H9 (cell line): ENCODE measurements at regions not wholly inside any gene's neighbourhood (a gene's known extent, or its start where the extent isn't known, plus 50 kb on each side); places are given as distances from the start of the nearest gene placed in this dataset.

Experiments used
- DNase-seq: peaks from one replicate; pipeline ENCODE4 v3.0.0-alpha.2; 2017
- H2AFZ ChIP-seq: one replicate; pipeline ENCODE4 v1.6.1; 2013; ENCODE audit warnings: mild to moderate bottlenecking, low read length, control low read depth, moderate library complexity
- H2AK5ac ChIP-seq: 2 replicates; pipeline ENCODE4 v1.6.1; 2013; ENCODE audit warnings: low read length, control low read depth, mixed read lengths; ENCODE audit not compliant: insufficient read length
- H2BK120ac ChIP-seq: one replicate; pipeline ENCODE4 v1.6.1; 2013; ENCODE audit warnings: low read depth, mild to moderate bottlenecking, low read length, control low read depth, inconsistent platforms; ENCODE audit not compliant: poor library complexity, severe bottlenecking
- H2BK12ac ChIP-seq: 2 replicates; pipeline ENCODE4 v1.6.1; 2013; ENCODE audit warnings: low read length, control low read depth, mixed read lengths, low read depth; ENCODE audit not compliant: insufficient read length
- H2BK15ac ChIP-seq: 2 replicates; pipeline ENCODE4 v1.6.1; 2013; ENCODE audit warnings: low read depth, low read length, control low read depth
- H2BK20ac ChIP-seq: one replicate; pipeline ENCODE4 v1.6.1; 2013; ENCODE audit warnings: low read depth, mild to moderate bottlenecking, low read length, control low read depth, inconsistent platforms; ENCODE audit not compliant: poor library complexity, severe bottlenecking
- H2BK5ac ChIP-seq: 2 replicates; pipeline ENCODE4 v1.6.1; 2013; ENCODE audit warnings: low read length, control low read depth, mixed read lengths; ENCODE audit not compliant: insufficient read length
- H3K14ac ChIP-seq: 2 replicates; pipeline ENCODE4 v1.6.1; 2013; ENCODE audit warnings: low read length, control low read depth; ENCODE audit not compliant: insufficient read depth
- H3K18ac ChIP-seq: 2 replicates; pipeline ENCODE4 v1.6.1; 2013; ENCODE audit warnings: low read depth, mild to moderate bottlenecking, mixed read lengths, low read length, control low read depth; ENCODE audit not compliant: insufficient read length
- H3K23ac ChIP-seq: 2 replicates; pipeline ENCODE4 v1.6.1; 2013; ENCODE audit warnings: low read length, control low read depth, mixed read lengths, low read depth; ENCODE audit not compliant: insufficient read length
- H3K23me2 ChIP-seq: 2 replicates; pipeline ENCODE4 v1.6.1; 2013; ENCODE audit warnings: low read depth, mild to moderate bottlenecking, mixed read lengths, low read length, control low read depth; ENCODE audit not compliant: insufficient read length, poor library complexity, severe bottlenecking
- H3K27ac ChIP-seq: 2 replicates; pipeline ENCODE4 v1.5.1; 2013; ENCODE audit warnings: low read length, control low read depth, mixed read lengths, low read depth; ENCODE audit not compliant: insufficient read length
- H3K27me3 ChIP-seq: 2 replicates; pipeline ENCODE4 v1.6.1; 2013; ENCODE audit warnings: low read length, control low read depth, inconsistent platforms; ENCODE audit not compliant: insufficient read depth
- H3K4ac ChIP-seq: 2 replicates; pipeline ENCODE4 v1.6.1; 2013; ENCODE audit warnings: low read depth, mild to moderate bottlenecking, control low read depth, inconsistent platforms, low read length, moderate library complexity
- H3K4me1 ChIP-seq: 2 replicates; pipeline ENCODE4 v1.6.1; 2013; ENCODE audit warnings: low read length, control low read depth, inconsistent platforms; ENCODE audit not compliant: insufficient read depth
- H3K4me2 ChIP-seq: 2 replicates; pipeline ENCODE4 v1.6.1; 2013; ENCODE audit warnings: low read length, control low read depth, mixed read lengths; ENCODE audit not compliant: insufficient read length, insufficient read depth
- H3K56ac ChIP-seq: 2 replicates; pipeline ENCODE4 v1.6.1; 2013; ENCODE audit warnings: low read depth, mild to moderate bottlenecking, mixed read lengths, low read length, control low read depth; ENCODE audit not compliant: insufficient read length
- H3K79me1 ChIP-seq: 2 replicates; pipeline ENCODE4 v1.6.1; 2013; ENCODE audit warnings: low read depth, mild to moderate bottlenecking, moderate library complexity, low read length, control low read depth, inconsistent platforms; ENCODE audit not compliant: insufficient read depth, poor library complexity, severe bottlenecking
- H3K79me2 ChIP-seq: 2 replicates; pipeline ENCODE4 v1.6.1; 2013; ENCODE audit warnings: low read length, control low read depth, inconsistent platforms; ENCODE audit not compliant: insufficient read depth
- H3K9ac ChIP-seq: 2 replicates; pipeline ENCODE4 v1.6.1; 2013; ENCODE audit warnings: low read length, control low read depth, mixed read lengths; ENCODE audit not compliant: insufficient read length; ENCODE audit errors: extremely low read depth
- H3K9me3 ChIP-seq: one replicate; pipeline ENCODE4 v1.6.1; 2013; ENCODE audit warnings: low read depth, low read length, inconsistent platforms; ENCODE audit not compliant: control insufficient read depth
- H3T11ph ChIP-seq: one replicate; pipeline ENCODE4 v1.6.1; 2013; ENCODE audit warnings: mild to moderate bottlenecking, low read length, control low read depth, inconsistent platforms
- H4K20me1 ChIP-seq: one replicate; pipeline ENCODE4 v1.6.1; 2013; ENCODE audit not compliant: control insufficient read depth, insufficient read length, insufficient read depth
- H4K5ac ChIP-seq: 2 replicates; pipeline ENCODE4 v1.6.1; 2013; ENCODE audit warnings: low read depth, mild to moderate bottlenecking, mixed read lengths, low read length, control low read depth; ENCODE audit not compliant: insufficient read length
- H4K8ac ChIP-seq: replicated peaks from 2 replicates; pipeline ENCODE4 v1.6.1; 2013; ENCODE audit warnings: low read length, control low read depth, mixed read lengths, low read depth; ENCODE audit not compliant: insufficient read length
- H4K91ac ChIP-seq: 2 replicates; pipeline ENCODE4 v1.6.1; 2013; ENCODE audit warnings: low read depth, mild to moderate bottlenecking, moderate library complexity, mixed read lengths, low read length, control low read depth; ENCODE audit not compliant: insufficient read length
- H3K27ac Mint-ChIP-seq, 3 experiments: 2 replicates in 2 of 3; 3 replicates in 1 of 3; pipeline ENCODE4 v1.8.0; 2020 to 2021; ENCODE audit warnings: mixed read lengths in 3 of 3, mild to moderate bottlenecking in 1 of 3, moderate library complexity in 1 of 3
- H3K27me3 Mint-ChIP-seq: 2 replicates; pipeline ENCODE4 v1.8.0; 2021; ENCODE audit warnings: low read depth, mild to moderate bottlenecking, moderate library complexity, mixed read lengths
- H3K36me3 Mint-ChIP-seq, 3 experiments: 2 replicates in 2 of 3; 3 replicates in 1 of 3; pipeline ENCODE4 v1.8.0; 2020 to 2021; ENCODE audit warnings: low read depth in 3 of 3, mixed read lengths in 3 of 3; ENCODE audit not compliant: insufficient read depth in 1 of 3
- H3K4me1 Mint-ChIP-seq, 2 experiments: 2 replicates each; pipeline ENCODE4 v1.8.0; 2020; ENCODE audit warnings: mixed read lengths in 2 of 2
- H3K4me3 Mint-ChIP-seq, 2 experiments: 2 replicates in 1 of 2; 3 replicates in 1 of 2; pipeline ENCODE4 v1.8.0; 2020 to 2021; ENCODE audit warnings: mild to moderate bottlenecking in 2 of 2, mixed read lengths in 2 of 2, moderate library complexity in 1 of 2
- H3K9me3 Mint-ChIP-seq, 2 experiments: 2 replicates in 1 of 2; 3 replicates in 1 of 2; pipeline ENCODE4 v1.8.0; 2020; ENCODE audit warnings: mild to moderate bottlenecking in 2 of 2, mixed read lengths in 2 of 2, moderate library complexity in 1 of 2
- WGBS: extraction: QIAGEN DNeasy Blood & Tissue Kit; methylation state at CpG from one replicate; pipeline ENCODE4 v1.1.7; 2013; ENCODE audit warnings: missing lambda C conversion rate, low lambda C conversion rate, mixed read lengths; ENCODE audit not compliant: insufficient read length; ENCODE audit errors: extremely low coverage; 5-methylcytosine and 5-hydroxymethylcytosine counted together
- TF ChIP-seq, protein P1 (sequence below): fragments of 200-600 bp; sonication (generic); conservative IDR thresholded peaks from 3 replicates; pipeline ENCODE4 v1.8.0; 2021; ENCODE audit warnings: antibody characterized with exemption, mild to moderate bottlenecking

DNA sequence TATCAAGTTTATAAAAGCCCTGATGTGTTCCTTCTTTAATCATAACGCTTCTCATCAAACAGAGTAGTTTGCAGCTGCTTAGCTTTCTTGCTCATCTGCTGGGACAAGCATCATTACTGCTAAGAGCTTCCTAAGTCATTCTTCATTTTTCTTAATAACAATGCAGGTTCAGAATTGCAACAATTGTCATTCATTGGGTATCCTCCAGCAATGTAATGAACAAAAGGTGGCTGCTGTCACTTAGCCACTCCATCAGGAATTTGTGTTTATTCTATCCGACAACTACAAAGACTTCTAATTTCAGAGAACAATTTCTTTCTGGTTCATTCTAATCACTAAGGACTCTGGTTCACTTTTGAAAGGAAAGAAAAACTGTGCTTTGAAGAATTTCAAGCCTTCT lies 836.7 kb upstream of the CDH10 start:
- H3K56ac ChIP-seq, result no peak overlapping the region
- H3K27ac Mint-ChIP-seq, result peak overlapping the region in 1 of 3 experiments; percentile 40; a peak in 2 of 7 replicates
- no peak overlapping the region for H3K27ac ChIP-seq
- H3K79me2 ChIP-seq, result no peaks in the 10 kb centered on the region
- no peak for DNase-seq
- no peak overlapping the region for H3K14ac ChIP-seq
- H3K18ac ChIP-seq, result no peak overlapping the region
- no CpG with 5 or more reads among the region's 2 CpGs for WGBS
- H3K9me3 Mint-ChIP-seq, result peaks cover 11% of the 10 kb centered on the region in 2 experiments; a peak in 3 of 5 replicates
- H2AK5ac ChIP-seq, result no peak overlapping the region
- no peaks in the 10 kb centered on the region for H3K27me3 ChIP-seq
- H4K5ac ChIP-seq, result no peak overlapping the region
- no peak overlapping the region for H2BK15ac ChIP-seq
- no peaks in the 10 kb centered on the region for H3K9me3 ChIP-seq
- peaks cover 4 to 6% of the 10 kb centered on the region in 2 experiments for H3K4me1 Mint-ChIP-seq
- no peak overlapping the region for H2AFZ ChIP-seq
- no peak overlapping the region for H3T11ph ChIP-seq
- no peaks in the 10 kb centered on the region for H3K23me2 ChIP-seq
- no peak overlapping the region for H2BK12ac ChIP-seq
- no peak overlapping the region for H3K23ac ChIP-seq
- no peak overlapping the region for H4K91ac ChIP-seq
- no peak overlapping the region for H2BK120ac ChIP-seq
- no peak overlapping the region for H3K4ac ChIP-seq
- H3K9ac ChIP-seq, result no peak overlapping the region
- no peak overlapping the region for H3K4me3 Mint-ChIP-seq
- H4K8ac ChIP-seq, result no peak overlapping the region
- no peaks in the 10 kb centered on the region for H3K4me1 ChIP-seq
- no peaks in the 10 kb centered on the region for H3K79me1 ChIP-seq
- no peaks in the 10 kb centered on the region for H3K27me3 Mint-ChIP-seq
- peaks cover 0 to 9% (median 3%) of the 10 kb centered on the region in 3 experiments; a peak in 3 of 7 replicates for H3K36me3 Mint-ChIP-seq
- H2BK5ac ChIP-seq, result no peak overlapping the region
- TF ChIP-seq, protein P1, sequence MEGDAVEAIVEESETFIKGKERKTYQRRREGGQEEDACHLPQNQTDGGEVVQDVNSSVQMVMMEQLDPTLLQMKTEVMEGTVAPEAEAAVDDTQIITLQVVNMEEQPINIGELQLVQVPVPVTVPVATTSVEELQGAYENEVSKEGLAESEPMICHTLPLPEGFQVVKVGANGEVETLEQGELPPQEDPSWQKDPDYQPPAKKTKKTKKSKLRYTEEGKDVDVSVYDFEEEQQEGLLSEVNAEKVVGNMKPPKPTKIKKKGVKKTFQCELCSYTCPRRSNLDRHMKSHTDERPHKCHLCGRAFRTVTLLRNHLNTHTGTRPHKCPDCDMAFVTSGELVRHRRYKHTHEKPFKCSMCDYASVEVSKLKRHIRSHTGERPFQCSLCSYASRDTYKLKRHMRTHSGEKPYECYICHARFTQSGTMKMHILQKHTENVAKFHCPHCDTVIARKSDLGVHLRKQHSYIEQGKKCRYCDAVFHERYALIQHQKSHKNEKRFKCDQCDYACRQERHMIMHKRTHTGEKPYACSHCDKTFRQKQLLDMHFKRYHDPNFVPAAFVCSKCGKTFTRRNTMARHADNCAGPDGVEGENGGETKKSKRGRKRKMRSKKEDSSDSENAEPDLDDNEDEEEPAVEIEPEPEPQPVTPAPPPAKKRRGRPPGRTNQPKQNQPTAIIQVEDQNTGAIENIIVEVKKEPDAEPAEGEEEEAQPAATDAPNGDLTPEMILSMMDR, result no peak
- no peak overlapping the region for H2BK20ac ChIP-seq
- no peaks in the 10 kb centered on the region for H4K20me1 ChIP-seq
- no peak overlapping the region for H3K4me2 ChIP-seq
